ENCODE measurements at regions not wholly inside any gene's neighbourhood (a gene's known extent, or its start where the extent isn't known, plus 50 kb on each side); places are given as distances from the start of the nearest gene placed in this dataset.

DNA sequence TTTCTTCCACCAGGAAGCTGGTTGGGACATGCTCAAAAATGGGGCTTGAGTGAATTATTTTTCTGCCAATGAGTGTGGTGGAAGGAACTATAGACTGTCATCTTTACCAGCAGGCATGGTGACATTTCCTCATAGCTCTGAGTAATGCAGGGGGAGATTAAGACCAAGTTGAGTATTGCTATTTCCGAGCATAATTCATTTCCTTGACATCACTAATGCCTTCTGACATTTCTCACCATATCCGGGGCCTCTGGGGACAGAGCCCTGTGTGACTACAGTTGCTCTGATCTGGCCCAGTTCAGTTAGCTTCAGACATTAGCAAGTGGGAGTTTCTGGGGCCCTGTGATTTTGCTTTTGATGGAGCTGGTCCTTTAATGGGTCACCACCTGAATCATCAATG is 410.4 kb downstream of the MEIS1 start:
- Mint-ChIP-seq H3K4me1 (ENCODE audit: unreplicated experiment) (peaks cover 14% of the 10 kb centered on the region), H3K27ac (ENCODE audit: unreplicated experiment) (no peak overlapping the region), H3K36me3 (ENCODE audit: unreplicated experiment) (no peaks in the 10 kb centered on the region), H3K27me3 (ENCODE audit: unreplicated experiment) (no peaks in the 10 kb centered on the region), H3K4me3 (ENCODE audit: unreplicated experiment) (no peak overlapping the region), H3K9me3 (ENCODE audit: unreplicated experiment) (no peaks in the 10 kb centered on the region)
- DNase-seq (ENCODE audit: extremely low spot score, unreplicated experiment), result no peak
- TF ChIP-seq, protein P1, sequence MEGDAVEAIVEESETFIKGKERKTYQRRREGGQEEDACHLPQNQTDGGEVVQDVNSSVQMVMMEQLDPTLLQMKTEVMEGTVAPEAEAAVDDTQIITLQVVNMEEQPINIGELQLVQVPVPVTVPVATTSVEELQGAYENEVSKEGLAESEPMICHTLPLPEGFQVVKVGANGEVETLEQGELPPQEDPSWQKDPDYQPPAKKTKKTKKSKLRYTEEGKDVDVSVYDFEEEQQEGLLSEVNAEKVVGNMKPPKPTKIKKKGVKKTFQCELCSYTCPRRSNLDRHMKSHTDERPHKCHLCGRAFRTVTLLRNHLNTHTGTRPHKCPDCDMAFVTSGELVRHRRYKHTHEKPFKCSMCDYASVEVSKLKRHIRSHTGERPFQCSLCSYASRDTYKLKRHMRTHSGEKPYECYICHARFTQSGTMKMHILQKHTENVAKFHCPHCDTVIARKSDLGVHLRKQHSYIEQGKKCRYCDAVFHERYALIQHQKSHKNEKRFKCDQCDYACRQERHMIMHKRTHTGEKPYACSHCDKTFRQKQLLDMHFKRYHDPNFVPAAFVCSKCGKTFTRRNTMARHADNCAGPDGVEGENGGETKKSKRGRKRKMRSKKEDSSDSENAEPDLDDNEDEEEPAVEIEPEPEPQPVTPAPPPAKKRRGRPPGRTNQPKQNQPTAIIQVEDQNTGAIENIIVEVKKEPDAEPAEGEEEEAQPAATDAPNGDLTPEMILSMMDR (IDR thresholded peaks at IDR 0.05), result no peak

DNA sequence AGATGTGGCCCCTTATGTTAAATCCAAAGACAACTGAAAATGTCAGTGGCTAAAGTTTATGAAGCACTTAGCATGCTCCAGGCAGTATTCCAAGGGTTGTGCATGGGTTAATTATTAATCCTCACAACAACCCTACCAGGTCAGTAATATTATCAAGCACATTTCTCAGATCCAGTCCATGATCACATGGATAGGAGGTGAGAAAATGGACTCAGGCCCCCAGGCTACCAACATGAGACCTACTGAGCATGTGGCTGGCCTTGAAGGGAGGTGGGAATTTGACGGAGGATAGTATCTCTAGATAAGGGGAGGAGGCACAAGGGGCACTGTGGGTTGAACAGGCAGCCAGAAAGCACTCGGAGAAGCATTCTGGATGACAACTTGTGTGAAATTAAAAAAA is 412.0 kb downstream of the MEIS1 start:
- H3K9me3 Mint-ChIP-seq (ENCODE audit: unreplicated experiment), result no peaks in the 10 kb centered on the region
- no peak for DNase-seq (ENCODE audit: extremely low spot score, unreplicated experiment)
- peaks cover 3% of the 10 kb centered on the region for H3K4me1 Mint-ChIP-seq (ENCODE audit: unreplicated experiment)
- no peaks in the 10 kb centered on the region for H3K36me3 Mint-ChIP-seq (ENCODE audit: unreplicated experiment)
- H3K27ac Mint-ChIP-seq (ENCODE audit: unreplicated experiment), result no peak overlapping the region
- H3K4me3 Mint-ChIP-seq (ENCODE audit: unreplicated experiment), result no peak overlapping the region
- TF ChIP-seq, protein P1 (IDR thresholded peaks at IDR 0.05), result no peak
- H3K27me3 Mint-ChIP-seq (ENCODE audit: unreplicated experiment), result no peaks in the 10 kb centered on the region

DNA sequence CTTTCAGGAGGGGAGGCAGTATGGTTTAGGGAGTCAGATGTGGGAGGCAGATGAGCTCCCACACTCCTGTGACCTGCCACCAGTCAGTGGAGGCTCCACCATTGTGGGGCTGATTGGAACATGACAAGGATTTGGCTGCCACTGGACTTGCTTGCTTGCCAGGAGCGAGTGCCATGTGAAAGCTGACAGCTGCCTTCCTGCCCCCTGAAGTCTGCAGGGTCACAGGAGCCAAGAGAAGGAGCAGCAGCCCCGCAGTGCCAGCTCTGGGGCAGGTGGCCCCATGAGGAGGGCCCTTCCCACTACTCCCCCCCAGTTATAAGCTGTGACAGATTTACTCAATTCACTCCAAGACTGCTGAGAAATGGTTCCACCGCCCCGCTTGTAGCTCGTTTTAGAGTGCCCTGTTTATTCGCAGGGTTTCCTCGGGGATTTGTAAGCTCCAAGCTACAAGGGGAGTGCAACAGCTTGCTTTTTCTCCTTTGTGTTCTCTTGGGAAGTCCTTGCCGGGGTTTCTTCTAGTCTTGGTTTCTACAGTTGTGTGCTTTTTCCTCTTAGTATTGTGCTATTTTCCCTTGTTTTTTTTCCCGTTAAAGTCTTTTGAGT is 414.3 kb downstream of the MEIS1 start:
- DNase-seq (ENCODE audit: extremely low spot score, unreplicated experiment), result no peak
- TF ChIP-seq, protein P1 (IDR thresholded peaks at IDR 0.05), result no peak
- H3K27me3 Mint-ChIP-seq (ENCODE audit: unreplicated experiment), result no peaks in the 10 kb centered on the region
- H3K4me3 Mint-ChIP-seq (ENCODE audit: unreplicated experiment), result no peak overlapping the region
- no peaks in the 10 kb centered on the region for H3K9me3 Mint-ChIP-seq (ENCODE audit: unreplicated experiment)
- H3K36me3 Mint-ChIP-seq (ENCODE audit: unreplicated experiment), result no peaks in the 10 kb centered on the region
- H3K4me1 Mint-ChIP-seq (ENCODE audit: unreplicated experiment), result peaks cover 7% of the 10 kb centered on the region
- H3K27ac Mint-ChIP-seq (ENCODE audit: unreplicated experiment), result no peak overlapping the region

DNA sequence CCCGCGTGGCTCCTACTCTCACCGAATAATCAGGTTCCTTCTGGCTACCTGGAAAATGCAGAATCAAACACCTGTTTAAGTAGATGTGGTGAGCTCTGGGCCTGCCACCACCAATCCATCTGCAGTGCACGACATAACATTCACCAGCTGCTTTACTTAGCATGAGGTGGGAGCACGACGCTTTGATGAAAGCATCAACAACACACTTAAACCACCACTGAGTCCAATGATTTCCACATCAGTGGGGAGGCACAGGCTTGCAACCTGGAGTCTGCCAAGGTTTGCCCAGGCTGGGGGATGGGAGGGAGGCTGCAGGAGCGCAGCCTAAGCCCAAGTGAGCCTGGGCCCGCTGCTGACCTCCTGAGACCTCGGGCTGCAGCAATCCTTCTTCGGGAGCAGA is 415.5 kb downstream of the MEIS1 start:
- no peaks in the 10 kb centered on the region for H3K27me3 Mint-ChIP-seq (ENCODE audit: unreplicated experiment)
- H3K4me1 Mint-ChIP-seq (ENCODE audit: unreplicated experiment), result peaks cover 18% of the 10 kb centered on the region
- no peak overlapping the region for H3K4me3 Mint-ChIP-seq (ENCODE audit: unreplicated experiment)
- H3K9me3 Mint-ChIP-seq (ENCODE audit: unreplicated experiment), result no peaks in the 10 kb centered on the region
- DNase-seq (ENCODE audit: extremely low spot score, unreplicated experiment), result no peak
- H3K36me3 Mint-ChIP-seq (ENCODE audit: unreplicated experiment), result no peaks in the 10 kb centered on the region
- H3K27ac Mint-ChIP-seq (ENCODE audit: unreplicated experiment), result no peak overlapping the region
- TF ChIP-seq, protein P1 (IDR thresholded peaks at IDR 0.05), result no peak

DNA sequence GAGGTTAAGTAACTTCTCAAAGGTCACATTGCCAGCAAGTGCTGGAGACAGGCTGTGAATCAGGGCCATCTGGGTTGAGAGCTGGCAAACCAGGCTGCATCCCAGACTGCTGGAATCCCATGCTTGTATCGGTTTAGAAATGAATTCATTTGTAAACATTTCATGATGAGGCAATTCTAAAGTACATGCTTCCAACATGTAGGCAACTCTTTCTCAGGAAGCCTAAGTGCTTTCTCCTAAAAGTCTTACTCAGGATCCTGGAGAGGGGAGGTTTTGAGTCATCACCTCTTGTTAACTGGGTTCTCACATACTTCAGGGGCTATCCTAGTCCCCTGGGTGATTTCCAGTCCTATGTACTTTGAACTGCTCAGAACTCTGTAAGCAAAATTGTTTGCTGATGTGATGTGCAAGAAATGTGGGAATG is 416.5 kb downstream of the MEIS1 start:
- Mint-ChIP-seq H3K27ac (ENCODE audit: unreplicated experiment) (no peak overlapping the region), H3K4me1 (ENCODE audit: unreplicated experiment) (peaks cover 18% of the 10 kb centered on the region), H3K9me3 (ENCODE audit: unreplicated experiment) (peaks cover 4% of the 10 kb centered on the region), H3K27me3 (ENCODE audit: unreplicated experiment) (no peaks in the 10 kb centered on the region), H3K36me3 (ENCODE audit: unreplicated experiment) (no peaks in the 10 kb centered on the region), H3K4me3 (ENCODE audit: unreplicated experiment) (no peak overlapping the region)
- TF ChIP-seq, protein P1 (IDR thresholded peaks at IDR 0.05), result no peak
- DNase-seq (ENCODE audit: extremely low spot score, unreplicated experiment), result no peak
